ENCODE measurements at regions not wholly inside any gene's neighbourhood (a gene's known extent, or its start where the extent isn't known, plus 50 kb on each side); places are given as distances from the start of the nearest gene placed in this dataset.

DNA sequence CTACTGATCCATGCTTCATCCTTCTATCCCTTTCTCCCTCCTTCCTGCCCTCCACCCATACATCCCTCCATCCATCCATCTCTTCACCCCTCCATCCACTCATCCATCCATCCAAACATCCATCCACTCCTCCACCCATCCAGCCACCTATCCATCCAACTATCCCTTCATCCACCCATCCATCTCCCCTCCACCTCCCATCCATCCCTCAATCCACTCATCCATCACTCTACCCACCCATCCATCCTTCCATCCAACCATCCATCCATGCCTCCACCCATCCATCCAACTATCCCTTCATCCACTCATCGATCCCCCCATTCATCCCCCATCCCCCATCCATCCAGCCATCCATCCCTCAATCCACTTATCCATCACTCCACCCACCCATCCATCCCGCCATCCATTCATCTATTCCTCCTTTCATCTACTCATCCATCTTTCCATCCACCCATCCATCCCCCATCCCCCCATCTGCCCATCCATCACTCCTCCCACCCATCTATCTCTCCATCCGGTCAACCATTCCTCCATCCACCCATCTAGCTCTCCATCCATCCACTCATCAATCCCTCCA lies 132.4 kb upstream of the IQSEC1 start:
- Histone ChIP-seq H2AFZ (ENCODE audit: insufficient read depth, low read length, poor library complexity) (no peak overlapping the region), H3K79me2 (ENCODE audit: control insufficient read depth, insufficient read depth, low read length, poor library complexity) (no peaks in the 10 kb centered on the region), H2BK12ac (ENCODE audit: low read length) (no peak overlapping the region), H3K36me3 (ENCODE audit: control insufficient read depth in 1 of 2, insufficient read depth in 2 of 2, low read length in 2 of 2) (no peaks in the 10 kb centered on the region), H3K9ac (ENCODE audit: low read length) (no peak overlapping the region), H3K4me1 (ENCODE audit: control insufficient read depth in 1 of 2, insufficient read depth in 2 of 2, low read length in 2 of 2) (no peaks in the 10 kb centered on the region), H3K79me1 (ENCODE audit: low read length) (no peaks in the 10 kb centered on the region), H3K27ac (ENCODE audit: low read depth, low read length) (no peak overlapping the region), H4K91ac (ENCODE audit: low read depth, low read length) (no peak overlapping the region), H3K9me3 (ENCODE audit: insufficient read depth, low read depth, low read length) (peaks cover 4% of the 10 kb centered on the region), H3K4me2 (ENCODE audit: low read length) (no peak overlapping the region), H3K18ac (ENCODE audit: low read length) (no peak overlapping the region), H2AK5ac (ENCODE audit: low read length) (no peak overlapping the region), H3K23ac (ENCODE audit: low read length) (no peak overlapping the region), H4K8ac (ENCODE audit: low read depth, low read length) (no peak overlapping the region), H4K12ac (ENCODE audit: low read depth, low read length) (no peak overlapping the region), H3K4me3 (ENCODE audit: low read depth, low read length) (no peak overlapping the region), H2BK120ac (ENCODE audit: insufficient read depth, low read length, poor library complexity) (no peak overlapping the region), H3K14ac (ENCODE audit: low read length) (no peak overlapping the region), H2BK5ac (ENCODE audit: low read depth, low read length, poor library complexity) (no peak overlapping the region), H3K27me3 (ENCODE audit: insufficient read depth, low read length) (no peaks in the 10 kb centered on the region), H3K4ac (ENCODE audit: low read depth, low read length) (no peak overlapping the region)
- no peak for DNase-seq
- WGBS (ENCODE audit: extremely low coverage, insufficient coverage, insufficient read length) = 100% methylated on average over 2 of the region's 3 CpGs

- Histone ChIP-seq H4K8ac (ENCODE audit: low read depth, low read length) (no peak overlapping the region), H3K79me2 (ENCODE audit: control insufficient read depth, insufficient read depth, low read length, poor library complexity) (no peaks in the 10 kb centered on the region), H4K12ac (ENCODE audit: low read depth, low read length) (no peak overlapping the region), H3K9ac (ENCODE audit: low read length) (no peak overlapping the region), H3K23ac (ENCODE audit: low read length) (no peak overlapping the region), H3K4me2 (ENCODE audit: low read length) (no peak overlapping the region), H3K27me3 (ENCODE audit: insufficient read depth, low read length) (no peaks in the 10 kb centered on the region), H3K4ac (ENCODE audit: low read depth, low read length) (no peak overlapping the region), H2AK5ac (ENCODE audit: low read length) (no peak overlapping the region), H4K91ac (ENCODE audit: low read depth, low read length) (no peak overlapping the region), H3K4me3 (ENCODE audit: low read depth, low read length) (no peak overlapping the region), H2BK12ac (ENCODE audit: low read length) (no peak overlapping the region), H3K18ac (ENCODE audit: low read length) (no peak overlapping the region), H2BK5ac (ENCODE audit: low read depth, low read length, poor library complexity) (no peak overlapping the region), H3K36me3 (ENCODE audit: control insufficient read depth in 1 of 2, insufficient read depth in 2 of 2, low read length in 2 of 2) (no peaks in the 10 kb centered on the region), H3K9me3 (ENCODE audit: insufficient read depth, low read depth, low read length) (peaks cover 7% of the 10 kb centered on the region), H3K14ac (ENCODE audit: low read length) (no peak overlapping the region), H2AFZ (ENCODE audit: insufficient read depth, low read length, poor library complexity) (no peak overlapping the region), H3K4me1 (ENCODE audit: control insufficient read depth in 1 of 2, insufficient read depth in 2 of 2, low read length in 2 of 2) (no peaks in the 10 kb centered on the region), H3K79me1 (ENCODE audit: low read length) (no peaks in the 10 kb centered on the region), H3K27ac (ENCODE audit: low read depth, low read length) (no peak overlapping the region), H2BK120ac (ENCODE audit: insufficient read depth, low read length, poor library complexity) (no peak overlapping the region)
- WGBS (ENCODE audit: extremely low coverage, insufficient coverage, insufficient read length) = no CpG with 5 or more reads among the region's 34 CpGs
- DNase-seq = no peak
Observed at GRCh38 chr3:13204177-13204581, 130.9 kb upstream of the IQSEC1 start.

DNA sequence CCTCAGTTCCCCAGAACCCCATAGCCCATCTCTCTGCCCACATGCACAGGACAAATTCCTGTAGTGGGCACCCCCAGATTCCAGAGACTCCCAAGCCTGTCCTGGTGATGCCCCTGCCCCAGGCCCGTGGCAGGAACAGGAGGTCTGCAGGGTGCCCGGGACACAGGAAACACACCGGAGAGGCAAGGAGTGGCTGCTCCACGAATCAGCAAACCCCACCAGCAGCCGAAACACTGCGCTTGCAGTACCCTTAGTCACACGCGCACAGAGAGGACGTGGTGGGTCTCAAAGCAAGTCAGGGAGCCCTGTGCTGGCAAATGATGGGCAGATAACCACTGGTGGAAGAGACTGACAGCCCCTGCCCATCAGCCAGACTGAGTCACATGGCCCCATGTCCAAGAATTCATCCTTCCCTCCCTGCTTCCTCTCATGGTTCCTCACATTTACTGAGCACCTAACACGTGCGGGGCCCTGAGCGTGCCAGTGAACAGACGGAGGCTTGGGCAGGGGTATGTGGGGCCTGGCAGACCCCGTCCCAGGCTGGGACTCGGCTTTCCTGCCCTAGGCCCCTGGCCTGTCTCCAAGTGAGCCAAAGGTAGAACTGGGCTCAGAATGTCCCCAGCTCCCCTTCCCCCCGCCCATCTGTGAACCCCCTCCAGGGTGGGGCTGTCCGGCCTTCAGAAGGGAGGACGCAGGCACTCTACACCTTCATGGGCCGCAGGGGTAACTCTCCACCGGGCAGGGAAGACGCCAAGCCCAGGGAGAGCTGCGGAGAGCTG lies 130.4 kb upstream of the IQSEC1 start:
- Histone ChIP-seq H3K27me3 (ENCODE audit: insufficient read depth, low read length) (no peaks in the 10 kb centered on the region), H2BK12ac (ENCODE audit: low read length) (no peak overlapping the region), H2AFZ (ENCODE audit: insufficient read depth, low read length, poor library complexity) (no peak overlapping the region), H2AK5ac (ENCODE audit: low read length) (no peak overlapping the region), H3K18ac (ENCODE audit: low read length) (no peak overlapping the region), H3K36me3 (ENCODE audit: control insufficient read depth in 1 of 2, insufficient read depth in 2 of 2, low read length in 2 of 2) (no peaks in the 10 kb centered on the region), H3K9ac (ENCODE audit: low read length) (no peak overlapping the region), H4K91ac (ENCODE audit: low read depth, low read length) (no peak overlapping the region), H4K12ac (ENCODE audit: low read depth, low read length) (no peak overlapping the region), H3K79me2 (ENCODE audit: control insufficient read depth, insufficient read depth, low read length, poor library complexity) (no peaks in the 10 kb centered on the region), H4K8ac (ENCODE audit: low read depth, low read length) (no peak overlapping the region), H3K9me3 (ENCODE audit: insufficient read depth, low read depth, low read length) (peaks cover 7% of the 10 kb centered on the region), H2BK120ac (ENCODE audit: insufficient read depth, low read length, poor library complexity) (no peak overlapping the region), H2BK5ac (ENCODE audit: low read depth, low read length, poor library complexity) (no peak overlapping the region), H3K4me2 (ENCODE audit: low read length) (no peak overlapping the region), H3K23ac (ENCODE audit: low read length) (no peak overlapping the region), H3K79me1 (ENCODE audit: low read length) (no peaks in the 10 kb centered on the region), H3K4me1 (ENCODE audit: control insufficient read depth in 1 of 2, insufficient read depth in 2 of 2, low read length in 2 of 2) (no peaks in the 10 kb centered on the region), H3K4ac (ENCODE audit: low read depth, low read length) (no peak overlapping the region), H3K4me3 (ENCODE audit: low read depth, low read length) (no peak overlapping the region), H3K27ac (ENCODE audit: low read depth, low read length) (no peak overlapping the region), H3K14ac (ENCODE audit: low read length) (no peak overlapping the region)
- no CpG with 5 or more reads among the region's 22 CpGs for WGBS (ENCODE audit: extremely low coverage, insufficient coverage, insufficient read length)
- DNase-seq = no peak

DNA sequence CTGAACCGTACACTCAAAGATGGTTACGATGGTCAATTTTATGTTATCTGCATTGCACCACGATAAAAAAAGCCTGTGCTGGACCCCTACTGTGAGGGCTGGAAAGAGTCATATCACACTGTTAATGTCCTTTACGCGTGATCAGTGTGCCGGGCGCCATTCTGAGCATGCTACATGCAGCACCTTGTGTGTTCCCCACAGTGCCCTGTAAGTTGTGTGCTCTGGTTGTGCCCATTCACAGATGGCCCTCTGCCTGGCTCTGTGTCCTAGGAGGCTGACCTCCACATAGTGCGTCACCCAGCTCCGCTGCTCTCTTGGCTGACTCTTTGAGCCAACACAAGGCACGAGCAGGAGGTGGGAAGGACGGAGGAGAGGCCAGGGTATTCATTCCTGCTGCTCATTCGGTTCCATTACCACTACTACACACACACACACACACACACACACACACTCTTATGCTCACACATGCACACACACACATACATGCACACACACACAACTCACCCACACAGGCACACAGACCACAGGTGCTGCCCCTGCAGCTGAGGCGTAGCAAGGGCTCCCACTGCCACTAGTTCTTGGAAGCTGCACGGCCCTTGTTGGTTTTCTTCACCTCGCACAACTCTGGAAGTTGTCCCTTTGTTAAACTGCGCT lies 129.6 kb upstream of the IQSEC1 start:
- Histone ChIP-seq H3K79me2 (ENCODE audit: control insufficient read depth, insufficient read depth, low read length, poor library complexity) (no peaks in the 10 kb centered on the region), H3K23ac (ENCODE audit: low read length) (no peak overlapping the region), H3K9me3 (ENCODE audit: insufficient read depth, low read depth, low read length) (peaks cover 7% of the 10 kb centered on the region), H2BK120ac (ENCODE audit: insufficient read depth, low read length, poor library complexity) (no peak overlapping the region), H3K27me3 (ENCODE audit: insufficient read depth, low read length) (no peaks in the 10 kb centered on the region), H3K14ac (ENCODE audit: low read length) (no peak overlapping the region), H3K4me1 (ENCODE audit: control insufficient read depth in 1 of 2, insufficient read depth in 2 of 2, low read length in 2 of 2) (no peaks in the 10 kb centered on the region), H3K9ac (ENCODE audit: low read length) (no peak overlapping the region), H3K4me2 (ENCODE audit: low read length) (no peak overlapping the region), H2BK5ac (ENCODE audit: low read depth, low read length, poor library complexity) (no peak overlapping the region), H4K12ac (ENCODE audit: low read depth, low read length) (no peak overlapping the region), H3K79me1 (ENCODE audit: low read length) (no peaks in the 10 kb centered on the region), H3K27ac (ENCODE audit: low read depth, low read length) (no peak overlapping the region), H2BK12ac (ENCODE audit: low read length) (no peak overlapping the region), H3K4me3 (ENCODE audit: low read depth, low read length) (no peak overlapping the region), H2AK5ac (ENCODE audit: low read length) (no peak overlapping the region), H3K4ac (ENCODE audit: low read depth, low read length) (no peak overlapping the region), H4K91ac (ENCODE audit: low read depth, low read length) (no peak overlapping the region), H4K8ac (ENCODE audit: low read depth, low read length) (no peak overlapping the region), H3K18ac (ENCODE audit: low read length) (no peak overlapping the region), H2AFZ (ENCODE audit: insufficient read depth, low read length, poor library complexity) (no peak overlapping the region), H3K36me3 (ENCODE audit: control insufficient read depth in 1 of 2, insufficient read depth in 2 of 2, low read length in 2 of 2) (no peaks in the 10 kb centered on the region)
- no peak for DNase-seq
- WGBS (ENCODE audit: extremely low coverage, insufficient coverage, insufficient read length) = no CpG with 5 or more reads among the region's 16 CpGs
